ENCODE measurements at regions not wholly inside any gene's neighbourhood (a gene's known extent, or its start where the extent isn't known, plus 50 kb on each side); places are given as distances from the start of the nearest gene placed in this dataset.

DNA sequence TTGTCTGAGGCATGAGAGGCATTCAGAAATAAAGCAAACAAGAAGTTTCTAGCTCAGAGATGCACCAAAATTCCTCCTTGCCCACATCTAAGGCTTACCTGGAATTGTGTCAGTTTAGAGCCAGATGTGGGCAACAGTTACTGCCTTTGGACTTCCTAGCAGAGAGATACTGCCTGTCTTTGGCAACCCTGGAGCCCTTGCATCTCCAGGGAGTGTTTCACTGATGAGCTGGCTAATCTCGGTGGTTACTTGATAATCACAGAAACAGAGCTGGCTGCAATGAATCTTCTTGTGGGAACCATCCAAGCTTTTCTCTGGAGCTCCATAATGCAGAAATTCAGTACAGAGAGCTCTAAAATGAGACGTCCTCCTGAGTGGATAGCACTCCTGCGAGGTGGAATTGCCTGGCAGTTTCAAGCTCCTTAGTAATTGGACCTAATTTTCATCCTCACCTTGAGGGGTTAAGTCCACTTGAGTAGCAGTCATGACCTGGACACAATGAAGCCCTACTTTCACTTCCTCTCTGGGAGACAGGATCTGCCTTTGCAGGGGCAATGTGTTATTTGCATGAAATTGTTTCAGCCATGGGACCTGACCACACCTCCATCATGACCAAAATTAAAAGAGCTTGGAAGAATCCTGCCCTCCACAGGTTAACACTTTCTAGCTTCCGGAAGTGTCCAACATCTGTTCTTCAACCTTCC, 108.8 kb upstream of the ARHGAP5 start:
- Histone ChIP-seq H3K9ac (ENCODE audit: insufficient read depth in 1 of 2, low read length in 2 of 2) (no peak overlapping the region), H3K27ac (ENCODE audit: low read depth in 1 of 2, low read length in 1 of 2) (no peak overlapping the region), H3K27me3 (ENCODE audit: control insufficient read depth in 3 of 3, insufficient read depth in 3 of 3, low read length in 2 of 3) (no peaks in the 10 kb centered on the region), H3K4me3 (no peak overlapping the region), H3K9me3 (ENCODE audit: control insufficient read depth in 4 of 4, insufficient read depth in 3 of 4, low read length in 3 of 4) (peaks cover 0 to 3% (median under 1%) of the 10 kb centered on the region in 4 donors), H3K4me1 (ENCODE audit: control insufficient read depth in 5 of 5, insufficient read depth in 5 of 5, low read length in 5 of 5) (peaks cover 0 to 56% (median 24%) of the 10 kb centered on the region in 5 donors), H3K36me3 (ENCODE audit: control insufficient read depth in 4 of 4, insufficient read depth in 4 of 4, low read length in 4 of 4) (no peaks in the 10 kb centered on the region)
- TF ChIP-seq, protein P1, sequence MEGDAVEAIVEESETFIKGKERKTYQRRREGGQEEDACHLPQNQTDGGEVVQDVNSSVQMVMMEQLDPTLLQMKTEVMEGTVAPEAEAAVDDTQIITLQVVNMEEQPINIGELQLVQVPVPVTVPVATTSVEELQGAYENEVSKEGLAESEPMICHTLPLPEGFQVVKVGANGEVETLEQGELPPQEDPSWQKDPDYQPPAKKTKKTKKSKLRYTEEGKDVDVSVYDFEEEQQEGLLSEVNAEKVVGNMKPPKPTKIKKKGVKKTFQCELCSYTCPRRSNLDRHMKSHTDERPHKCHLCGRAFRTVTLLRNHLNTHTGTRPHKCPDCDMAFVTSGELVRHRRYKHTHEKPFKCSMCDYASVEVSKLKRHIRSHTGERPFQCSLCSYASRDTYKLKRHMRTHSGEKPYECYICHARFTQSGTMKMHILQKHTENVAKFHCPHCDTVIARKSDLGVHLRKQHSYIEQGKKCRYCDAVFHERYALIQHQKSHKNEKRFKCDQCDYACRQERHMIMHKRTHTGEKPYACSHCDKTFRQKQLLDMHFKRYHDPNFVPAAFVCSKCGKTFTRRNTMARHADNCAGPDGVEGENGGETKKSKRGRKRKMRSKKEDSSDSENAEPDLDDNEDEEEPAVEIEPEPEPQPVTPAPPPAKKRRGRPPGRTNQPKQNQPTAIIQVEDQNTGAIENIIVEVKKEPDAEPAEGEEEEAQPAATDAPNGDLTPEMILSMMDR (IDR thresholded peaks at IDR 0.05; ENCODE audit: control extremely low read depth, extremely low read depth) = no peak
- 79 to 88% methylated on average over 4 of the region's 4 CpGs for WGBS, 2 donors
- ATAC-seq (ENCODE audit: insufficient read depth, low FRiP score) (no peak), DNase-seq (no peak)

DNA sequence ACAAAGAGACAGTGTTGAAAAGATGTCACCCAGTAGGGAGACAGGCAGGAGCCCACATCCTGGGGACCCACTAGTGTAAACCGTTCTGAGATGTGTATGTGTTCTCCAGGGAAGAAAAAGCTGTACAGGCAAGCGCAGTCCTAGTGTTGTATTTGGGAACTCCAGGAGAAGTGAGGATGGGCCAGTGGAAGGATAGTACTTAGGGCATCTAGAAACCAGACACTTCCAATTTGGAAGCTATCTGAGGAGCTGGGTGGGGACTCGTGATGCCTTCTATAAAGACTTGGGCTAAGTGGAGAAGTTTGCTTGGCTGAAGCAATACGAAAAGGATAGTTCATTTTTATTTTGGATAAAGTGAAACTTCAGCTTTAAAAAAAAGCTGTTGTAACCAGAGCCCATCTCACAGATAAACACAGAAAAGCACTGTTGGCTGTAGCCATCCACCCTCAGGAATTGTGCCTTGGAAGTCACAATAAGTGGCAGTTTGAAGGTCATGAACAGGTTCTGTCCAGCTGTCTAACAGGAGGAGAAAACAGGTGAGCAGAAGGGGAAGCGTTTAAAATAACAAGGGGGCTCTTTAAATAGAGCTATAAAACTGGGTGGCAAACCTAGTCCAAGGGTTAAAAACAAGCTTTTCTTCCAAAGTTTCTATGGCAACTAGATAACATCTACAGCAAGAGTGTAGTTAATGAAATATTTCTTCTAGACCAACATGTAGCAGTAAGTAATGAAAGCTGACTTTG, 108.0 kb upstream of the ARHGAP5 start:
- ATAC-seq (ENCODE audit: insufficient read depth, low FRiP score) = no peak

DNA sequence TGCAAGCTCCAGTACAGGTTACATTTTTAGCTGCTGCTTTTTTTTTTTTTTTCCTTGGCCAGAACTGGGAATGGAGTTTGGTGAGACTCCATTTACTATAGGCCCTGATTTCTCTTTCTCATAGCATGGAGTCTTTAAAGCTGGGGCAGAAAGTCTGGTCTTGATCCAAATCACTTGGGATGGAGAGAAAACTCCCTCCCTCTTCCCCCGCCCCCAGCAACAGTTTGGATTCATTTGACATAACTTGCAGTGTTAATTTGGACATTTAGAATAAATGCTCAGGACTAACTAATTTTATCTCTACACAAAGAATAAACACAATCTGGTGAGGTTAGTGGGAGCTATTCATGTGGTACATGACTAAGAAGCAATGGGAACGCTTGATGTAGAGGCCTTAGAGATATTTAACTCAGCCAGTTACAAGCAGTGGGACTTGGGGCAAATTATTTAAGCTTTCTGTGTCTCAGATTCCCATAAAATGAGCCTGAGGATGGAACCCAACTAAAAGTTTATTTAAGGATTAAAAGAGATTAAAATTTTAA, 107.3 kb upstream of the ARHGAP5 start:
- 84 to 97% methylated on average over 2 of the region's 2 CpGs for WGBS, 2 donors
- DNase-seq (no peak), ATAC-seq (ENCODE audit: insufficient read depth, low FRiP score) (no peak)
- Histone ChIP-seq H3K27me3 (ENCODE audit: control insufficient read depth in 3 of 3, insufficient read depth in 3 of 3, low read length in 2 of 3) (no peaks in the 10 kb centered on the region), H3K4me3 (no peak overlapping the region), H3K9ac (ENCODE audit: insufficient read depth in 1 of 2, low read length in 2 of 2) (no peak overlapping the region), H3K9me3 (ENCODE audit: control insufficient read depth in 4 of 4, insufficient read depth in 3 of 4, low read length in 3 of 4) (peaks cover 0 to 15% (median 3%) of the 10 kb centered on the region in 4 donors), H3K4me1 (ENCODE audit: control insufficient read depth in 5 of 5, insufficient read depth in 5 of 5, low read length in 5 of 5) (peaks cover 0 to 49% (median 24%) of the 10 kb centered on the region in 5 donors), H3K36me3 (ENCODE audit: control insufficient read depth in 4 of 4, insufficient read depth in 4 of 4, low read length in 4 of 4) (no peaks in the 10 kb centered on the region), H3K27ac (ENCODE audit: low read depth in 1 of 2, low read length in 1 of 2) (no peak overlapping the region)
- TF ChIP-seq, protein P1 (IDR thresholded peaks at IDR 0.05; ENCODE audit: control extremely low read depth, extremely low read depth) = no peak

More for the DNA sequence above, 108.0 kb upstream of the ARHGAP5 start:
- H3K4me3 ChIP-seq = no peak overlapping the region
- no peak overlapping the region for H3K27ac ChIP-seq (ENCODE audit: low read depth in 1 of 2, low read length in 1 of 2)
- H3K4me1 ChIP-seq (ENCODE audit: control insufficient read depth in 5 of 5, insufficient read depth in 5 of 5, low read length in 5 of 5) = peaks cover 0 to 55% (median 24%) of the 10 kb centered on the region in 5 donors
- no peaks in the 10 kb centered on the region for H3K27me3 ChIP-seq (ENCODE audit: control insufficient read depth in 3 of 3, insufficient read depth in 3 of 3, low read length in 2 of 3)
- WGBS, 2 donors = 68% methylated on average over 5 of the region's 5 CpGs
- no peaks in the 10 kb centered on the region for H3K36me3 ChIP-seq (ENCODE audit: control insufficient read depth in 4 of 4, insufficient read depth in 4 of 4, low read length in 4 of 4)
- TF ChIP-seq, protein P1 (IDR thresholded peaks at IDR 0.05; ENCODE audit: control extremely low read depth, extremely low read depth) = no peak
- H3K9ac ChIP-seq (ENCODE audit: insufficient read depth in 1 of 2, low read length in 2 of 2) = no peak overlapping the region
- peak in 2 of 3 donors; percentile 62 to 66 for DNase-seq
- peaks cover 0 to 9% (median 1%) of the 10 kb centered on the region in 4 donors for H3K9me3 ChIP-seq (ENCODE audit: control insufficient read depth in 4 of 4, insufficient read depth in 3 of 4, low read length in 3 of 4)
